Duodenal mucosa (tissue), 2 donors: ENCODE measurements at regions not wholly inside any gene's neighbourhood (a gene's known extent, or its start where the extent isn't known, plus 50 kb on each side); places are given as distances from the start of the nearest gene placed in this dataset.

Experiments
- H3K27ac ChIP-seq: one replicate; pipeline ENCODE4 v1.7.0; 2013; ENCODE audit warnings: low read depth, low read length
- H3K27me3 ChIP-seq, 2 donors: one replicate each; pipeline ENCODE4 v1.7.0; 2013; ENCODE audit warnings: low read length in 2 of 2, control low read depth in 1 of 2; ENCODE audit not compliant: insufficient read depth in 2 of 2, control insufficient read depth in 1 of 2
- H3K36me3 ChIP-seq, 2 donors: one replicate each; pipeline ENCODE4 v1.7.0; 2013; ENCODE audit warnings: low read length in 2 of 2, control low read depth in 1 of 2; ENCODE audit not compliant: insufficient read depth in 2 of 2, control insufficient read depth in 1 of 2
- H3K4me1 ChIP-seq, 2 donors: one replicate each; pipeline ENCODE4 v1.7.0; 2013; ENCODE audit warnings: low read length in 2 of 2, control low read depth in 1 of 2; ENCODE audit not compliant: insufficient read depth in 2 of 2, control insufficient read depth in 1 of 2
- H3K4me3 ChIP-seq, 2 donors: one replicate each; pipeline ENCODE4 v1.7.0; 2013; ENCODE audit warnings: low read length in 2 of 2, low read depth in 1 of 2
- H3K9ac ChIP-seq, 2 donors: one replicate each; pipeline ENCODE4 v1.7.0; 2013; ENCODE audit warnings: low read length in 2 of 2, low read depth in 1 of 2
- H3K9me3 ChIP-seq, 2 donors: one replicate each; pipeline ENCODE4 v1.7.0; 2013; ENCODE audit warnings: low read length in 2 of 2, control low read depth in 1 of 2; ENCODE audit not compliant: control insufficient read depth in 1 of 2

DNA sequence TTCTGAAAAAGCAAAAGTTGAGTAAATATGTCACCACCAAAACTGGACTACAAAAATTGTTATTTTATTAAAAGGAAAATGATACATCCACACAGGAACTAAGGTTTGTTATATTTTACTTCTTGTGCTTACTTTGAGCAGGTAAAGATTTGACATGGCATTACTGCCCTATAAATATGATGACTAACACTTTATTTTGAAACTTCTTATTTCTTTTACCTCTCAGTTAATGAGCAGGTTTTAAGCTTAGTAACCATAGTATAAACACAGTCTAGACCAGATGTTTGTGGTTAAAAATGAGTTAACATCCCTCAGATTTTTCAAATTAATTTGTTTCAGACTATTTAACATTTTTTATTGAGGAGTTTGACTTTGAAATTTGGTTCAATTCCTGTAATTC, 862.5 kb upstream of the USP15 start:
- no peaks in the 10 kb centered on the region for H3K36me3 ChIP-seq
- no peaks in the 10 kb centered on the region for H3K27me3 ChIP-seq
- no peak overlapping the region for H3K9ac ChIP-seq
- H3K4me1 ChIP-seq, result no peaks in the 10 kb centered on the region
- no peak overlapping the region for H3K27ac ChIP-seq
- H3K4me3 ChIP-seq, result no peak overlapping the region
- no peaks in the 10 kb centered on the region for H3K9me3 ChIP-seq

GRCh38 chr12:61412201-61412600, 848.0 kb upstream of the USP15 start:
- H3K4me3 ChIP-seq, result no peak overlapping the region

DNA sequence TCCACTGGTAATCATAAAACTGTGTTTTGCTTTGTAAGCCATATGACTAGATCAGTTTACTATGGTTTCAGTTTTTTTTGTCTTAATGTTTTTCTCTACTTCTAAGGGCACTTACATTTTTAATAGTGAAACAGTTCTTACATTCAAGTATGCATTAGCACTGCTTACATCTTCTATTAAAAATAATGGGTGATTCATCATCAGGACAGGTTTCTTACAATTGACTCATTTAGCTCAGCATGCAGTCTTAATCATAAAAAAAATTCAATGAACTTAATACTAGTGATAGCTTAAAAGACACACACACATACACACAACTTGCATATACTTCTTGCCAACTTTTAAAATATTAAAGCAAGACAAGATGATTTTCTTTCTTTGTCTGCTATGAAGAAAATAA, 845.7 kb upstream of the USP15 start:
- Histone ChIP-seq H3K4me1 (no peaks in the 10 kb centered on the region), H3K27ac (no peak overlapping the region), H3K36me3 (no peaks in the 10 kb centered on the region), H3K4me3 (no peak overlapping the region), H3K27me3 (no peaks in the 10 kb centered on the region), H3K9me3 (no peaks in the 10 kb centered on the region), H3K9ac (no peak overlapping the region)

More at GRCh38 chr12:61412201-61412600, 848.0 kb upstream of the USP15 start:
- Histone ChIP-seq H3K4me1 (no peaks in the 10 kb centered on the region), H3K27me3 (no peaks in the 10 kb centered on the region), H3K36me3 (no peaks in the 10 kb centered on the region), H3K27ac (no peak overlapping the region), H3K9me3 (no peaks in the 10 kb centered on the region), H3K9ac (no peak overlapping the region)

- Histone ChIP-seq H3K27ac (no peak overlapping the region), H3K4me1 (no peaks in the 10 kb centered on the region), H3K4me3 (no peak overlapping the region), H3K36me3 (no peaks in the 10 kb centered on the region), H3K27me3 (no peaks in the 10 kb centered on the region), H3K9me3 (no peaks in the 10 kb centered on the region), H3K9ac (no peak overlapping the region)
Observed at GRCh38 chr12:61422786-61423185, 837.4 kb upstream of the USP15 start.

DNA sequence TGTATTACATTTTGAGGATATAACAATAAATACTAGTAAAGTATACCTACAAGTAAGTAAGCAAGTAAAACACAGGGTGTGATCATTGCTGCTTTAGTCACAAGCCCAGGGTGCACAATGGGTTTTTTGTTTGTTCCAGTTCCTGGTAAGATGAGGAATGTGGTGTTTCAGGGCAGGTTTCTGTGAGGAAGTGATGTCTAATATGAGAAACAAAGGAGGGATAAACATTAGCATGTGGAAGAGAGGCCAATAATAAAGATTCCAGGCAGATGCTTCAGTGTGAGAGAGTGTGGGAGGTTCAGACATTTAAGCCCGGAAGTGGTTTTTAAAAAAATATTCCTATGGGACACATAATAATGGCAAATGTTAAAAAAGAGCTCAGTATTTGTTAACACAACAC, 808.1 kb upstream of the USP15 start:
- no peaks in the 10 kb centered on the region for H3K27me3 ChIP-seq

GRCh38 chr12:61487728-61488127, 772.5 kb upstream of the USP15 start:
- H3K27me3 ChIP-seq, result no peaks in the 10 kb centered on the region
- no peak overlapping the region for H3K27ac ChIP-seq
- no peak overlapping the region for H3K4me3 ChIP-seq
- H3K36me3 ChIP-seq, result no peaks in the 10 kb centered on the region
- no peaks in the 10 kb centered on the region for H3K4me1 ChIP-seq
- peaks cover 0 to 12% of the 10 kb centered on the region in 2 donors for H3K9me3 ChIP-seq
- H3K9ac ChIP-seq, result no peak overlapping the region

More for the DNA sequence above, 808.1 kb upstream of the USP15 start:
- H3K27ac ChIP-seq, result no peak overlapping the region
- peaks cover 0 to 5% of the 10 kb centered on the region in 2 donors for H3K9me3 ChIP-seq
- no peak overlapping the region for H3K9ac ChIP-seq
- no peaks in the 10 kb centered on the region for H3K4me1 ChIP-seq
- H3K4me3 ChIP-seq, result no peak overlapping the region
- no peaks in the 10 kb centered on the region for H3K36me3 ChIP-seq

GRCh38 chr12:61490526-61491498, 769.4 kb upstream of the USP15 start:
- Histone ChIP-seq H3K4me3 (no peak overlapping the region), H3K27me3 (no peaks in the 10 kb centered on the region), H3K27ac (no peak overlapping the region)

GRCh38 chr12:61502179-61502578, 758.0 kb upstream of the USP15 start:
- H3K9ac ChIP-seq, result no peak overlapping the region
- no peak overlapping the region for H3K4me3 ChIP-seq
- H3K4me1 ChIP-seq, result no peaks in the 10 kb centered on the region
- H3K27me3 ChIP-seq, result no peaks in the 10 kb centered on the region
- H3K9me3 ChIP-seq, result no peaks in the 10 kb centered on the region
- H3K27ac ChIP-seq, result no peak overlapping the region
- no peaks in the 10 kb centered on the region for H3K36me3 ChIP-seq

More at GRCh38 chr12:61490526-61491498, 769.4 kb upstream of the USP15 start:
- no peaks in the 10 kb centered on the region for H3K4me1 ChIP-seq
- no peaks in the 10 kb centered on the region for H3K9me3 ChIP-seq
- no peaks in the 10 kb centered on the region for H3K36me3 ChIP-seq
- no peak overlapping the region for H3K9ac ChIP-seq

DNA sequence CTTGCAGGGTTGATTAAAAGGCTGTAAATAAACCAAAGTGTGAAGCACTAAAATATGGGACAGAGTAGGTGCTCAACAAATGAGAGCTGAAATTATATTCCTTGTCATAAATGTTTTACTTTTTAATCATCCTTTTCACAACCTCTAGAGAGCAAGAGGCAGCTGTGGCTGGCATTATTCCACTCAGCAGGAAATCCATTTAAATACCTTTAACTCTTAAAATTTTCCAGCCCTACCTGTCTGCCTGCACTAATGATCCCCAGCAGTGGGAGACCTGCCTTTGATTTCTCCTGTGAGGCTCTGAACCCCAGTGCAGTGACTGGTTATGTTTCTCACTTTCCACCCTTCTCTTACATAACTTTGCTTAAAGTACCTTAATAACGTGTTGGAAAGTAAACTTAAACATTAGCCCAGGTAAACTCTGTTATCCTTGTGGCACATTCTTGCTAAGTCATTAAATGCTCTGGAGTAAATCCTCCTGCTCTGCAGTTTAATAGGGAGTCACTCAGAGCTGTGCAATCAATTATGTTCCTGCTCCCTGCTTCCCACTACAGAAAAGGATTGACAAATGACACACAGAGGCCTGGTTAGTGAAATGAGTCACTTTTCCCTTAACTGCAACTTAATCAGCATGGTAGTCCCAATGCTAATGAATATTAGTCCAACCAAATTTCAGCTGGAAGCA, 755.7 kb upstream of the USP15 start:
- Histone ChIP-seq H3K4me1 (no peaks in the 10 kb centered on the region), H3K27me3 (no peaks in the 10 kb centered on the region), H3K9me3 (no peaks in the 10 kb centered on the region), H3K27ac (no peak overlapping the region), H3K4me3 (no peak overlapping the region), H3K36me3 (no peaks in the 10 kb centered on the region), H3K9ac (no peak overlapping the region)

DNA sequence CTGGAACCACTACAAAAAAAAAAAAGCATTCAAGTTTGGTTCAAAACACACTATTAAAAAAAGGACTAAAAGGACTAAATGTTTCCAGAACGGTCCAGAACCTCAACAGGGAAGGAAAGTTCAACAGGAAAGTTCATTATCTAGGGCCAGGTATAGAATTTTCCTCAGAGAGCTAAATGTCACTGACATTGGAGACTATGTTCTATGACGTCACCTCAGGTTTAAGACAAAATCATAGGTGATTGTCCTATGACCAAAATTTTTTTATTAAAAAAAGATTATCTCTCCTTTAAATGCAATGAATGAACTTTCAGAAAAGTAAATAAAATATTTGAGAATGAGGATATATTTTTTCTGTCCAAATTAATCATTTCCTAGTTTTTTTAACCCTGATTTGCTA, 746.7 kb upstream of the USP15 start:
- H3K4me1 ChIP-seq, result no peaks in the 10 kb centered on the region

More for the DNA sequence above, 746.7 kb upstream of the USP15 start:
- Histone ChIP-seq H3K9ac (no peak overlapping the region), H3K27ac (no peak overlapping the region), H3K4me3 (no peak overlapping the region), H3K9me3 (peaks cover 0 to 4% of the 10 kb centered on the region in 2 donors), H3K36me3 (no peaks in the 10 kb centered on the region), H3K27me3 (no peaks in the 10 kb centered on the region)
